ENCODE measurements at regions not wholly inside any gene's neighbourhood (a gene's known extent, or its start where the extent isn't known, plus 50 kb on each side); places are given as distances from the start of the nearest gene placed in this dataset.

- DNase-seq = no peak
Measured at GRCh38 chr6:140932909-140933308, 1199.8 kb upstream of the GJE1 start.

GRCh38 chr6:140931581-140931980, 1201.1 kb upstream of the GJE1 start:
- no peak for DNase-seq

GRCh38 chr6:140929121-140929520, 1203.6 kb upstream of the GJE1 start:
- no peak for DNase-seq

GRCh38 chr6:140923048-140923447, 1209.7 kb upstream of the GJE1 start:
- DNase-seq = no peak

DNA sequence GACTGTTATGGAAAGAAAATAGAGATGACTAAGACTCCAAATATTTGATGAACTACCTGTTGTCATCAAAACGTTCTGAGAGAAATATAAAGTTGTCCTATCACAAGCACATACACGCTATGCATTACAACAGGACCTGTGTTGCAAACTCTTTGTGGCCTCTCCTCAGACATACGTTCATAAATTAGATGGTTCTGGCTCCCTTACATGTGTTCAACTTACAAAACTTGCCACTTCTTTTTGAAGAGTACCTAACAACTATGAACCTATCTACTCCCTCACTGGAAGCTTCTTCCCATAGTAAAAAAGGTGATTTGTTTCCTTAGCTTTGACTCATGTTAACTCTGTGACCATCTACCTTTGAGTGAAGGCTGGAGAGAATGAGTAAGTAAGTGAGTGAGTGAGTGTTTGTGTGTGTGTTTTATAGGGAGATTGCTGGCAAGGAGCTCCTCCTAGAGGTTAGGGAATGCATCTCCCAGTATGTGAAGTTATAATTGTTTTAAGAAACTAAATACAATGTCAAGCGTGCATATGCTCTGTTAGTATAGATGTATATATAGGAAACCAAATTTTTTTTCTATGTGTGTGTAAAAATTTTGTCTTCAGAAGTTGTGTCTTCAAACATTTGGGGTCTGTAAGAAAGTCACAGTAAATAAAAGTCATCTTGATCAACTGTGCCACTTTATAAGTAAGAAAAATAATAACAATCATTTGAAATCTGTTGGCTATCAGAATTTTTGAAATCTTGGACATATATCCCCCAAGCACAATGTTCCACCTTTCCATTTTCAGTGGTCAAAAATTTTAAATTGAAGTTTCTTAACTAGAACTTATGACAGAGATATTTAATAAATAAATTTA, 1211.1 kb upstream of the GJE1 start:
- DNase-seq = peak; percentile 57

- DNase-seq = no peak
Measured at GRCh38 chr6:140917911-140918310, 1214.8 kb upstream of the GJE1 start.

GRCh38 chr6:140915551-140915950, 1217.2 kb upstream of the GJE1 start:
- DNase-seq = no peak

- no peak for DNase-seq
Measured at GRCh38 chr6:140915103-140915502, 1217.6 kb upstream of the GJE1 start.

GRCh38 chr6:140912686-140913085, 1220.0 kb upstream of the GJE1 start:
- DNase-seq = no peak

GRCh38 chr6:140909625-140910024, 1223.1 kb upstream of the GJE1 start:
- no peak for DNase-seq

DNA sequence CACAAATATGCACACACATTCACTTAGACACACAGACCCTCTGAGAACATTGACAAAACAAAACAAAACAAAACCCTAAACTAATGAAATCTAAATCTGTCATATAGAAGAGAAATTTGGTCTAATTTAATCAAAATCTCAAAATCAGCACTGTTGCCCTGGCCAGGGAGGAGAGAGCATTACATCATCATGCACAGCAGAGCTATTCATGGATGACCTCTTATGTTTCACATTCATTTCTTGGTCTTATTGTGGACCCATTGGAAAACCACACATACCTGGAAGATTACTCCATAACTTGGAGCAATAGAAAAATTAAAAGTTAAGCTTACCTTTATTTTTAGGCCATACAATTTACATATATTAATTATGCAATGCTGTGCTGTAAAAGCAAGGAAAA, 1223.6 kb upstream of the GJE1 start:
- no peak for DNase-seq

- DNase-seq = no peak
Measured at GRCh38 chr6:140908505-140908904, 1224.2 kb upstream of the GJE1 start.

DNA sequence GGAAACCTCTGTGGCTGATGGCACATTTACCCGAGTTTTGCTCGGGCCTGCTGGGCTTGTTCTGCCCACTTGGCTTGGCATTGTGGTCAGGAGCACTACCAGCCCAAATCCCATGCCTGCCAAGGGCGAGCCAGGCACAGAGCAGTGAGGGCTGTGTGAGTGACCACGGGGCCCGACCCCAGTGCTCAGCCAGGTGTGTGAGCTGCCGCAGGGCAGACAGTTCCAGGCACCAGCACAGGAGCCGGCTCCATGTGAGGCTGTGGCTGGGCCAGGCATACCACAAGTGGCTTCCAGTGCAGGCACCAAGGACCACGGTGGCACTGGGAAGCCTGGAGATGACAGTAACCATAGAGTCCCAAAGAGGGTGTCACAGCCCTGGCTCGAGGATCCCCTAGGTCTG, 1225.5 kb upstream of the GJE1 start:
- DNase-seq = no peak

GRCh38 chr6:140905724-140906123, 1227.0 kb upstream of the GJE1 start:
- DNase-seq = no peak

- DNase-seq = no peak
Measured at GRCh38 chr6:140905050-140905449, 1227.7 kb upstream of the GJE1 start.

DNA sequence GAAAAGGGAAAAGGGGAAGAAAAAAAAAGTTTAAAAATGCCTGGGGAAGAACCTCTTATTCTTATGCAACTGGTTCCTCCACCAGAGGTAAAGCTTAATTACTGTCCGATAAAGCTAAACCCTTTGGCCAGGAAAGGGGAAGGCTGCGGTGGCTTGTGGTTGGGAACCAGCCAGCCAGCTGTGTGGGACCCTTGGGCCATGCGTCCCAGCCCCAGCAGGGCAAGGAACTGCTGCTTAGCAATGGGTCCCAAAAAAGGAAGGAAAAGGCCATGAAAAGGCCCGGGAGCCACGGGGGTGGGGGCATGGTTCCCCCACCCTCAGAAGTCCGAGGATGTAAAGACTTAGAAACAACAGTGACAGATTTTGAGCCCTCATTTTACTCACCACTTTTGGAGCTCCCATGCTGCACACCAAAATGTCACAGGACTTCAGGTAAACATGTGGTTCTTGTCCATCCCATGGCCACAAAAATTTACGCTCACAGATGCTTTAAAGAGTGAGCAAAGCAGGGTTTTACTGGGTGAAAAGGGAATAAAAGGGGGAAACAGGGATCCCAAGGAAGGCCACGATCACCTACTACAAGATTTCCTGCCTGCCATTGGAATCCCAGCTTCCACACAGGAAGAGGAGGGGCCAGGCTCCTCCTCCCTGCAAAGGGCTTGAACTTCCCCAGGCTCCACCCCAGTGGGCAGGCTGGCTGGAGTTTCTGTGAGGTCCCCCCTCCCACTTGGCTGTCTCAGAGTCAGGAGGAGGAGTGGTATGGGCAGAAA, 1234.7 kb upstream of the GJE1 start:
- DNase-seq = peak; percentile 31

DNA sequence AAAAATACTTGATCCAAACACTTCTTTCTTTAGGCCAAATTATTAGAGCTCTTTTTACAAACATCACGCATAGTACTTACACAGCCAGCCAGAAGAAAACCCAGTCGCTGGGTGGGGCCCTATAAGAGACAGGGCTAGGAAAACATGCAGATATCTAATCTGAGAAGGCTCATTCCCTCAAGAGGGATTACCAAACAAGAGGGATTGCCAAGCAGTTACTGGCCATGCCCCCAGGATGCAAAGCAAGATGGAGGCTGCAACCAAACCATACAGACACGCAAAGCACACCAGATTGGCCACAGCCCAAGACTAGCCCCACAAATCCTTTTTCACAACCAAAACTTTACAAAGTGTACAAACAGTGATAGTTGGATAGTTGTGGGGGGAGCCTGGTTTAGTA, 1235.4 kb upstream of the GJE1 start:
- peak; percentile 7 for DNase-seq

GRCh38 chr6:140893432-140893831, 1239.3 kb upstream of the GJE1 start:
- no peak for DNase-seq

- no peak for DNase-seq
Measured at GRCh38 chr6:140879946-140880345, 1252.8 kb upstream of the GJE1 start.

DNA sequence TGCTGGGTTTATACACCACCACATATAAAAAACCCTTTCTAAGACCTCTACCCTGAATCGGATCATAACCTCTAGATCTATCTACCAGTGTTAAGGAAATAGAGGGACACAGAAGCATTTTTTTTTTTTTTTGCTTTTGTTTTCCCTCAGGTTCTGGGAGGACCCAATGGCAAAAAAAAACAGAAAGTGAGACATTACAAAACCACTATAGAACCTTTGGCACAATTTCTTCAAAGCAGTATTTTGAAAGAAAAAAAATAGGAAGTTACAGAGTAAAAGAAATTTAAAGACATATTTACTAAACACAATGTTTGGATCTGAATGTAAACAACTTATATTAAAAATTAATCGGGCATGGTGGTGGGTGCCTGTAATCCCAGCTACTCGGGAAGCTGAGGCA, 1258.7 kb upstream of the GJE1 start:
- no peak for DNase-seq

DNA sequence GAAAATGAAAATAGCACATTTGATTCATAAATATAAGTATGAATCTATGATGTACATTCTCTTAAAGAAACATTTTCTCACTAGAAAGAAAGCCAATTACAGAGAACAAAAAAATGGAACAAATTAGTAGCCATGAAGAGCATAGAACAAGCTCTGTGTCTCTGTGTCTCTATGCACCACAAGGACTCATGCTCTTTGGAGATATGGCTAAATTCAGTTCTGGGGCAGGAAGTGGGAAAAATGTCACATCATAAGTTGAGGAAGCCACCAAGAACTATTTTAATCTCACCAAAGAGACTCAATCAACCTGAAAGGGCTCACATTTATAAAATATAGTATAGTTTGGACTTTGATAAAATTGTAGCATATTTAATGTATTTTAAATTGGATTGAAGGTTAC, 1259.8 kb upstream of the GJE1 start:
- peak; percentile 76 for DNase-seq

- no peak for DNase-seq
Measured at GRCh38 chr6:140871911-140872310, 1260.8 kb upstream of the GJE1 start.

DNA sequence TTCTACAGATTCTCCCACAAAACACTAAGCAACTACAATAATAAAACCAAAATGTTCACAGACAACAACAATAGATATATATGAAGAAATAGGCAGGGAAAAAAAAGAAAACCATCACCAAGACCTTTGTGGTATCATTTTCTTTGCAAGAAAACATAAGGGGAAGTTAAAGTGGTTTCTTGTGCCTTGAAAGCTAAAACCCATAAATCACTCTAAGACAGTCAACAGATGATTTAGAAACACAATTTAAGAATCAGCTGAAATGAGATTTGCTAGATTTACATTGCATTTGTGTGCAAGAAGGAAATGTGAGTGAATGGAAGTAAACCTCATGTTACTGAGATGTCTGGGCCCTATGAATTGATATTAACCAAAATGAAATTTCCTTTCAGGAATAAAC, 1265.4 kb upstream of the GJE1 start:
- peak; percentile 64 for DNase-seq

DNA sequence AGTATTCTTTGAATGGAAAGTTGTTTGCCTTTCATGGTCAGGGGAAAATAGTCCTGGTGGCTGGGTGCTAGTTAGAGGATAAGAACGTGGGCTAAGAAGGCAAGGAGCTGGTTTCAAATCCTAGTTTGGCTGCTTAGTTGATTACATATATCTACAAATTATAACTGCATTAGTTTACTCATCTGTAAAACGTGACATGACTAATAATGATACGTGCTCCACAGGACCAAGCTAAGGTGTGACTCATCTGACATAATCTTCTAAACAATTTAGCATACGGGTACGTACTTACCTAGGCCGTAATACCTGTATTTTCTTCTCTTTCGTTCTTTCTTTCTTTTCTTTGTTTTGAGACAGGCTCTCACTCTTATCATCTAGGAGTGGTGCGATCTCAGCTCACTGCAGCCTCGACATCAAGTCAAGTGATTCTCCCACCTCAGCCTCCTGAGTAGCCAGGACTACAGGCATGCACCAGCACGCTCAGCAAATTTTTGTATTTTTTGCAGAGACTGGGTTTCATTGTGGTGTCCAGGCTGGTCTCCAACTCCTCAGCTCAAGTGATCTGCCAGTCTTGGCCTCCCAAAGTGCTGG, 1274.2 kb upstream of the GJE1 start:
- no peak for DNase-seq
